ENCODE measurements at regions not wholly inside any gene's neighbourhood (a gene's known extent, or its start where the extent isn't known, plus 50 kb on each side); places are given as distances from the start of the nearest gene placed in this dataset.

DNA sequence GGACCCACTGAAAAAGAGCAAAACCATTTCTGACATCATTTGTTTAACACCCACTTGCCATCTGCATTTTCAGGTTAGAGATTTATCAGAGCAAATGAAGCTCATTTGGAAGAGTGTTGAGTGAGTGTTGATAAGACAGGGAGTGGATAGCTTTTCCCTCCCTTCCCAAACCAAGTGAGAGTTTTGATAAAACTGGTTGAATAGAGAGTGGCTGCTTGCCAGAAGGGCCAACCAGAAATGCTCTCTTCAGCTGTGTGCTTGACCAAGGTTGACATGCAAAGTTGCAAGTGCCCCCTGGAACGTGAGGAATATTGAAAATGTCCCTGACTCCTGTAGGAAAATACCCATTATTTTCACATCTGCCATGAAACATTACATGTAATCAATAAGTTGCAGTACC is 1487.0 kb upstream of the FLRT2 start:
- Histone ChIP-seq H3K4me2 (ENCODE audit: insufficient read depth, low read length) (no peak overlapping the region), H3K4me3 (replicated peaks in 1 of 3; ENCODE audit: insufficient read depth in 1 of 3, low read depth in 1 of 3, low read length in 3 of 3) (no peak overlapping the region), H3K9me1 (replicated peaks; ENCODE audit: control insufficient read depth, extremely low read depth, insufficient read depth, low read length) (no peaks in the 10 kb centered on the region), H3K4me1 (ENCODE audit: control insufficient read depth, extremely low read depth, insufficient read depth, low read length) (no peaks in the 10 kb centered on the region), H3K36me3 (ENCODE audit: control insufficient read depth in 2 of 2, extremely low read depth in 1 of 2, insufficient read depth in 2 of 2, low read length in 2 of 2) (no peaks in the 10 kb centered on the region), H4K20me1 (replicated peaks; ENCODE audit: control insufficient read depth, extremely low read depth, insufficient read depth, low read length) (no peaks in the 10 kb centered on the region), H2AFZ (ENCODE audit: low read depth, low read length) (no peak overlapping the region), H3K27me3 (ENCODE audit: control insufficient read depth in 2 of 2, insufficient read depth in 2 of 2, low read length in 2 of 2) (no peaks in the 10 kb centered on the region), H3K79me2 (ENCODE audit: control insufficient read depth, insufficient read depth, low read length) (no peaks in the 10 kb centered on the region), H3K9me3 (replicated peaks; ENCODE audit: control insufficient read depth, insufficient read depth, low read length) (no peaks in the 10 kb centered on the region), H3K9ac (replicated peaks; ENCODE audit: extremely low read depth, insufficient read depth, low read length) (no peak overlapping the region), H3K27ac (ENCODE audit: insufficient read depth, low read depth, low read length) (no peak overlapping the region)
- dilution Hi-C loops (cut with MboI; ENCODE audit: extremely low pct_ligation_motif_present, low sequenced_read_pairs) = no loop called here
- intact Hi-C loops (cut with micrococcal nuclease) = no loop called here
- BruUV-seq (replicated peaks) = no TSS peak
- POLR2A ChIA-PET = no interaction called here
- CTCF ChIA-PET = no interaction called here
- no peak for TF ChIP-seq EZH2 (IDR thresholded peaks at IDR 0.05; ENCODE audit: borderline replicate concordance, low read depth, low read length, severe bottlenecking)
- TF ChIP-seq JUN (IDR thresholded peaks at IDR 0.05; ENCODE audit: borderline replicate concordance, insufficient read depth, insufficient read length, low read depth) = no peak
- TF ChIP-seq, protein P1, sequence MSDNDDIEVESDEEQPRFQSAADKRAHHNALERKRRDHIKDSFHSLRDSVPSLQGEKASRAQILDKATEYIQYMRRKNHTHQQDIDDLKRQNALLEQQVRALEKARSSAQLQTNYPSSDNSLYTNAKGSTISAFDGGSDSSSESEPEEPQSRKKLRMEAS (IDR thresholded peaks at IDR 0.05; ENCODE audit: insufficient read depth, insufficient read length) = no peak
- TF ChIP-seq POLR2A (IDR thresholded peaks at IDR 0.05; ENCODE audit: low read depth, low read length) = no peak
- TF ChIP-seq, protein P2, sequence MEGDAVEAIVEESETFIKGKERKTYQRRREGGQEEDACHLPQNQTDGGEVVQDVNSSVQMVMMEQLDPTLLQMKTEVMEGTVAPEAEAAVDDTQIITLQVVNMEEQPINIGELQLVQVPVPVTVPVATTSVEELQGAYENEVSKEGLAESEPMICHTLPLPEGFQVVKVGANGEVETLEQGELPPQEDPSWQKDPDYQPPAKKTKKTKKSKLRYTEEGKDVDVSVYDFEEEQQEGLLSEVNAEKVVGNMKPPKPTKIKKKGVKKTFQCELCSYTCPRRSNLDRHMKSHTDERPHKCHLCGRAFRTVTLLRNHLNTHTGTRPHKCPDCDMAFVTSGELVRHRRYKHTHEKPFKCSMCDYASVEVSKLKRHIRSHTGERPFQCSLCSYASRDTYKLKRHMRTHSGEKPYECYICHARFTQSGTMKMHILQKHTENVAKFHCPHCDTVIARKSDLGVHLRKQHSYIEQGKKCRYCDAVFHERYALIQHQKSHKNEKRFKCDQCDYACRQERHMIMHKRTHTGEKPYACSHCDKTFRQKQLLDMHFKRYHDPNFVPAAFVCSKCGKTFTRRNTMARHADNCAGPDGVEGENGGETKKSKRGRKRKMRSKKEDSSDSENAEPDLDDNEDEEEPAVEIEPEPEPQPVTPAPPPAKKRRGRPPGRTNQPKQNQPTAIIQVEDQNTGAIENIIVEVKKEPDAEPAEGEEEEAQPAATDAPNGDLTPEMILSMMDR (IDR thresholded peaks at IDR 0.05; ENCODE audit: extremely low read depth in 1 of 2, insufficient read depth in 1 of 2, low read depth in 1 of 2, low read length in 2 of 2) = no peak
- TF ChIP-seq FOS (IDR thresholded peaks at IDR 0.05; ENCODE audit: borderline replicate concordance, insufficient read depth, low read length) = no peak
- no peak for TF ChIP-seq MYC (IDR thresholded peaks at IDR 0.05; ENCODE audit: low read depth, low read length)
- no peak for TF ChIP-seq POLR2AphosphoS5 (IDR thresholded peaks at IDR 0.05; ENCODE audit: insufficient read depth, low read depth, low read length)
- no peak for TF ChIP-seq GATA2 (IDR thresholded peaks at IDR 0.05; ENCODE audit: insufficient read depth, insufficient read length, low read depth, low read length)
- DNase-seq (ENCODE audit: low read depth, low spot score) (no peak), FAIRE-seq (no peak)
